ENCODE measurements at regions not wholly inside any gene's neighbourhood (a gene's known extent, or its start where the extent isn't known, plus 50 kb on each side); places are given as distances from the start of the nearest gene placed in this dataset.

DNA sequence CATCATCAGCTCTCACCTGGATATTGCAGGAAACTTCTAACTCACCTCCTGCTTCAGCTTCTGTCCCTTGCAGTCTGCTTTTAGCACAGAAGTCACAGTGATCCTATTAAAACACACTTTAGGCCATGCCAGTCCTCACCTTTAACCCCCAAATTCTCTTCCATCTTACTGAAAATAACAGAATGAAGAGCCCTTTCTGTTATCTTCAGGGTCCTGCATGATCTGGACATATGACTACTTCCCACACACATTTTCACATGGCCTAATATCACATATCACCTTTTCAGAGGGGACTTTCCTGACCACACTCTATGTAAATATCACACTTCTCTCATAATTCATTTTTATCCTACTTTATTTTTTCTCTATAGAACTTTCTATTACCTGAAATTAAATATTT is 550.6 kb upstream of the CLINT1 start:
- H3K79me2 ChIP-seq (ENCODE audit: control insufficient read depth, insufficient read depth, low read length): no peaks in the 10 kb centered on the region
- no peaks in the 10 kb centered on the region for H3K9me1 ChIP-seq (ENCODE audit: control insufficient read depth, extremely low read depth, insufficient read depth, low read length)
- H3K4me3 ChIP-seq (ENCODE audit: control insufficient read depth in 2 of 3, extremely low read depth in 1 of 3, insufficient read depth in 2 of 3, low read depth in 1 of 3, low read length in 3 of 3): no peak overlapping the region
- no peak for FAIRE-seq
- H3K27ac ChIP-seq (ENCODE audit: control insufficient read depth, insufficient read depth, low read length): no peak overlapping the region
- H3K36me3 ChIP-seq (ENCODE audit: control insufficient read depth in 2 of 2, extremely low read depth in 1 of 2, insufficient read depth in 2 of 2, low read length in 2 of 2): no peaks in the 10 kb centered on the region
- no peaks in the 10 kb centered on the region for H3K9me3 ChIP-seq (ENCODE audit: control insufficient read depth, low read depth, low read length)
- no peaks in the 10 kb centered on the region for H3K27me3 ChIP-seq (ENCODE audit: control insufficient read depth, extremely low read depth, insufficient read depth, low read length)
- TF ChIP-seq EZH2 (IDR thresholded peaks at IDR 0.05; ENCODE audit: low read length) (no peak), CTCF (optimal IDR thresholded peaks at IDR 0.05 in 1 of 3, IDR thresholded peaks at IDR 0.05 in 1 of 3, conservative IDR thresholded peaks at IDR 0.05 in 1 of 3; ENCODE audit: extremely low read depth in 1 of 3, insufficient read depth in 2 of 3, low read length in 3 of 3) (no peak)
- H3K9ac ChIP-seq (ENCODE audit: control insufficient read depth, extremely low read depth, insufficient read depth, low read length): no peak overlapping the region
- H3K4me2 ChIP-seq (ENCODE audit: control insufficient read depth, extremely low read depth, insufficient read depth, low read depth, low read length): no peak overlapping the region
- no peak for DNase-seq (ENCODE audit: low read depth, low spot score)
- H3K4me1 ChIP-seq (ENCODE audit: control insufficient read depth, extremely low read depth, insufficient read depth, low read length): peaks cover 15% of the 10 kb centered on the region
- no peaks in the 10 kb centered on the region for H4K20me1 ChIP-seq (ENCODE audit: control insufficient read depth, extremely low read depth, insufficient read depth, low read length)
- dilution Hi-C loops (cut with MboI; ENCODE audit: extremely low pct_ligation_motif_present, low sequenced_read_pairs): no loop called here
- H2AFZ ChIP-seq (ENCODE audit: control insufficient read depth, low read length): no peak overlapping the region

DNA sequence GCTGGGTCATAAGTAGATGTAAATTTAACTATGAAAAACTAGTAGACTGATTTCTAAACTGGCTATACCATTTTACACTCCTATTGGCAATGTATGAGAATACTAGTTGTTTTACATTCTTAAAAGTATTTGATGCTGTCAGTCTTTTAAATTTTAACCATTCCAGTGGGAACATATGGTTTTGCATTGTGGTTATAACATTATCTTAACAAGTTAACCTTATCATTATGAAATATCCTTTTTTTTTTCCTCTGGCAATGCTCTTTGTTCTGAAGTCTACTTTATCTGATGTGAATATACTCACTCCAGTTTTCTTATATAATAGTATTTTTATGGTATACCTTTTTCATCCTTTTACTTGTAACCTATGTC is 548.9 kb upstream of the CLINT1 start:
- Histone ChIP-seq H3K9ac (ENCODE audit: control insufficient read depth, extremely low read depth, insufficient read depth, low read length) (no peak overlapping the region), H3K36me3 (ENCODE audit: control insufficient read depth in 2 of 2, extremely low read depth in 1 of 2, insufficient read depth in 2 of 2, low read length in 2 of 2) (no peaks in the 10 kb centered on the region), H3K4me3 (ENCODE audit: control insufficient read depth in 2 of 3, extremely low read depth in 1 of 3, insufficient read depth in 2 of 3, low read depth in 1 of 3, low read length in 3 of 3) (no peak overlapping the region), H3K79me2 (ENCODE audit: control insufficient read depth, insufficient read depth, low read length) (no peaks in the 10 kb centered on the region), H3K27ac (ENCODE audit: control insufficient read depth, insufficient read depth, low read length) (no peak overlapping the region), H3K9me1 (ENCODE audit: control insufficient read depth, extremely low read depth, insufficient read depth, low read length) (no peaks in the 10 kb centered on the region), H4K20me1 (ENCODE audit: control insufficient read depth, extremely low read depth, insufficient read depth, low read length) (no peaks in the 10 kb centered on the region), H3K27me3 (ENCODE audit: control insufficient read depth, extremely low read depth, insufficient read depth, low read length) (no peaks in the 10 kb centered on the region), H3K4me1 (ENCODE audit: control insufficient read depth, extremely low read depth, insufficient read depth, low read length) (peaks cover 13% of the 10 kb centered on the region), H3K9me3 (ENCODE audit: control insufficient read depth, low read depth, low read length) (peaks cover 2% of the 10 kb centered on the region), H3K4me2 (ENCODE audit: control insufficient read depth, extremely low read depth, insufficient read depth, low read depth, low read length) (peak overlapping the region; percentile 12), H2AFZ (ENCODE audit: control insufficient read depth, low read length) (no peak overlapping the region)
- DNase-seq (ENCODE audit: low read depth, low spot score): no peak
- dilution Hi-C loops (cut with MboI; ENCODE audit: extremely low pct_ligation_motif_present, low sequenced_read_pairs): no loop called here
- TF ChIP-seq EZH2 (IDR thresholded peaks at IDR 0.05; ENCODE audit: low read length) (no peak), CTCF (optimal IDR thresholded peaks at IDR 0.05 in 1 of 3, IDR thresholded peaks at IDR 0.05 in 1 of 3, conservative IDR thresholded peaks at IDR 0.05 in 1 of 3; ENCODE audit: extremely low read depth in 1 of 3, insufficient read depth in 2 of 3, low read length in 3 of 3) (no peak)
- no peak for FAIRE-seq

All from keratinocyte (primary cell).